Mesodermal cell (in vitro differentiated cells): ENCODE measurements at regions not wholly inside any gene's neighbourhood (a gene's known extent, or its start where the extent isn't known, plus 50 kb on each side); places are given as distances from the start of the nearest gene placed in this dataset.
A peak's percentile ranks its signal among the peaks of the same experiment; 100 is the strongest.

ENCODE experiments used
- H3K27ac ChIP-seq: 2 replicates; pipeline ENCODE4 v1.7.0; 2013; ENCODE audit warnings: mild to moderate bottlenecking, low read depth, low read length, moderate library complexity; ENCODE audit not compliant: severe bottlenecking
- H3K36me3 ChIP-seq: 2 replicates; pipeline ENCODE4 v1.7.1; 2013; ENCODE audit warnings: mild to moderate bottlenecking, low read length, moderate library complexity; ENCODE audit not compliant: control insufficient read depth, insufficient read depth
- H3K4me1 ChIP-seq: one replicate; pipeline ENCODE4 v1.7.1; 2013; ENCODE audit warnings: mild to moderate bottlenecking, low read length; ENCODE audit not compliant: insufficient read depth, control insufficient read depth, poor library complexity, severe bottlenecking
- H3K4me3 ChIP-seq: 2 replicates; pipeline ENCODE4 v1.7.0; 2013; ENCODE audit warnings: low read length, control low read depth, mild to moderate bottlenecking; ENCODE audit not compliant: insufficient read depth, poor library complexity, severe bottlenecking; ENCODE audit errors: extremely low read depth
- H3K9me3 ChIP-seq: 2 replicates; pipeline ENCODE4 v1.7.1; 2013; ENCODE audit warnings: mild to moderate bottlenecking, low read length, moderate library complexity; ENCODE audit not compliant: control insufficient read depth
- WGBS, 2 experiments: methylation state at CpG; one replicate each; pipeline ENCODE4 v1.1.5; 2013; ENCODE audit warnings: missing lambda C conversion rate in 2 of 2; ENCODE audit not compliant: insufficient coverage in 2 of 2; 5-methylcytosine and 5-hydroxymethylcytosine counted together

DNA sequence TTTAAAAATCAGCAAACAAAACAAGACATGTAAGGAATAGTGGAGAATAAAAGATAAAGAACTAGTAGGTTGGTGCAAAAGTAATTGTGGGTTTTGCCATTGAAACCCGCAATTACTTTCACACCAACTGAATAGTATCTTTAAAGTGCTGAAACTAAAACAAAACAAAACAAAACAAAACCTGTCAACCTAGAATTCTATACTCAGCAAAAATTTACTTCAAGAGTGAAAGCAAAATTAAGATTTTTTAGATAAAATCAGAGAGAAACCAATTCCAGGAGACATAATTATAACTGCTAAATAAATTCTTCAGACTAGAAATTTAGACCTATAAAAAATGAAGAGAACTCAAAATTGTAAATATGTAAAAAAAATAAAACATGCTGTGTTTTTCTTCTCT lies 114.0 kb upstream of the TSPAN2 start:
- Histone ChIP-seq H3K4me1 (no peaks in the 10 kb centered on the region), H3K9me3 (no peaks in the 10 kb centered on the region), H3K36me3 (no peaks in the 10 kb centered on the region), H3K4me3 (no peak overlapping the region), H3K27ac (no peak overlapping the region)
- WGBS, 2 experiments: no CpG with 5 or more reads among the region's 1 CpG

DNA sequence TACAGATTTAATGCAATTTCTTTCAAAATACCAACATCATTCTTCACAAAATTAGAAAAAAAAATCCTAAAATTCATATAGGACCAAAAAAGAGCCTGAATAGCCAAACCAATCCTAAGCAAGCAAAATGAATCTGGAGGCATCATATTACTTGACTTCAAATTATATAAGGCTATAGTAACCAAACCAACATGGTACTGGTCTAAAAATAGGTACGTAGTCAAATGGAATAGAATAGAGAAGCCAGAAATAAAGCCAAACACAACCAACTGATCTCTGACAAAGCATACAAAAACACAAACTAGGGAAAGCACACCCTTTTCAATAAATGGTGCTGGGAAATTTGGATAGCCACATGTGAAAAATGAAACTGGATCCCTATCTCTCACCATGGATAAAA lies 112.3 kb upstream of the TSPAN2 start:
- Histone ChIP-seq H3K4me3 (no peak overlapping the region), H3K9me3 (no peaks in the 10 kb centered on the region), H3K27ac (no peak overlapping the region), H3K4me1 (no peaks in the 10 kb centered on the region), H3K36me3 (no peaks in the 10 kb centered on the region)
- WGBS, 2 experiments: 80% methylated on average over 1 of the region's 1 CpG; no CpG with 5 or more reads in 1 of the 2 experiments

DNA sequence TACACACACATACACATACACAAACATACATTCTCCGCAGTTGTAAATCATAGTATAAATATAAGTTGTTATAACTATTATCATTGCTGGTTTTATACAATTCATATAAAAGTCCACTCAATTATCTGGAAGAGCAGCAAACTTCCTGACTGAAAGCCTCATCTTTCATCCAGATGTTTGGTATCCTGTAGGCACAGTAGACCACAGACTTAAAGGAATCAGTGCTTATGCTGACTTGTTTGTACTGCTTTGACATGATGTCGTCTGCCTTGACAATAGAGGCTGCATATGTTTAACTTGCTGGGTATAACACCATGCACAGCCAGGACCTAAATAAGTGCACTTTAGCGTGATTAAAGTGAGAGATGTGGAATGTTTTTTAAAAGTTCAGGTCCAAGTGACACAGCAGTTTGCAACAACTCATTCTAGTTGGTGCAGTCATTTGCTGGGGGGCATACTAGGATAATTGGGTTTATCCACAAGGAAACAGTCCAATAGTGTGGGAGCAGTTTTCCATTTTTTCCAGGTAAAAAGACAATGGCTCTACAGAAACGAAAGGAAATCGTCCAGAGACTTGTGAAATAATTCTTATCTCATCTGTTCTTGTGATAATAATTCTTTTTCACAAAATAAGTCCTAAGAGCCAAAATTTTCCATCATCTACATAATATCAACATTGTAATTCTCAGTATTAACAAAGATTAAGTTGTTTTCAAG lies 110.3 kb upstream of the TSPAN2 start:
- H3K27ac ChIP-seq: no peak overlapping the region
- no peaks in the 10 kb centered on the region for H3K9me3 ChIP-seq
- H3K4me1 ChIP-seq: no peaks in the 10 kb centered on the region
- 93 to 100% methylated on average over 2 of the region's 5 CpGs for WGBS, 2 experiments
- H3K4me3 ChIP-seq: no peak overlapping the region
- no peaks in the 10 kb centered on the region for H3K36me3 ChIP-seq

DNA sequence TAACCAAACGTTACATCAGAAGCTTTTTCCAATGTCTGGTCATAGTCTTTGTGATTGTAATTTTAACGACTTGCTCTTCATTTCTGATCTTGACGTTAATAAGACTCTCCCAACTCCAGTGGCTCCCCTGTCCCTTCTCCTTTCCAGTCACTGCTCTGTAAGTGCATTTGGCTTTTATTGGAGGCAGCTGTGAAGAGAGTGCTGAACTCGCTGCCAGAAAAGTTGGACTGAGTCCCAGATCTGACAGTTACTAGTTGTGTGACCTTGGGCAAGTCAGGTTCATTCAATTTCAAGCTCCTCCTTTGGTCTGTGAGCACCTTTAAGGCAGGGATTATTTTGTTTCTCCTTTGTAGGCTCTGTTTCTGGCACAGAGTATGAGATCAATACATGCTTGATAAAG lies 109.6 kb upstream of the TSPAN2 start:
- H3K4me3 ChIP-seq: no peak overlapping the region
- H3K36me3 ChIP-seq: no peaks in the 10 kb centered on the region
- peaks cover 3% of the 10 kb centered on the region for H3K4me1 ChIP-seq
- no peaks in the 10 kb centered on the region for H3K9me3 ChIP-seq
- H3K27ac ChIP-seq: no peak overlapping the region
- 88% methylated on average over 1 of the region's 4 CpGs; no CpG with 5 or more reads in 1 of the 2 experiments for WGBS, 2 experiments

DNA sequence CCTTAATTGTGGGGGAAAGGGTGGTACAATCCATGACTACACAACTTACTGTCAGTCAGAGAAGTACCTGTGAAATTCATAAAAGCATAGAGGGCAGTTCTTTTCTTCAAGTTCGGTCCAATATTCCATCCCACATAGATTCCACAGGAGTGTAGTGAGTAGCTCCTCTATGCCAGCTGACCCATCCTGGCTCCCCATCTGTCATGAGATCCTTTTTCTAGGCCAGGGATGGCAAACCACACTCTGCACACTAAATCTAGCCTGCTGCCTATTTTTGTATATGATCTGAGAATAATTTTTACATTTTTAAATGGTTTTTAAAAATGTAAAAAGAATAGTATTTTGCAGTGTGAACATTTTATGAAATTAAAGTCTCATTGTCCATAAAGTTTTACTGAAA lies 107.0 kb upstream of the TSPAN2 start:
- Histone ChIP-seq H3K4me1 (peaks cover 9% of the 10 kb centered on the region), H3K9me3 (no peaks in the 10 kb centered on the region), H3K4me3 (no peak overlapping the region), H3K36me3 (no peaks in the 10 kb centered on the region), H3K27ac (no peak overlapping the region)
- 100% methylated on average over 1 of the region's 1 CpG; no CpG with 5 or more reads in 1 of the 2 experiments for WGBS, 2 experiments

DNA sequence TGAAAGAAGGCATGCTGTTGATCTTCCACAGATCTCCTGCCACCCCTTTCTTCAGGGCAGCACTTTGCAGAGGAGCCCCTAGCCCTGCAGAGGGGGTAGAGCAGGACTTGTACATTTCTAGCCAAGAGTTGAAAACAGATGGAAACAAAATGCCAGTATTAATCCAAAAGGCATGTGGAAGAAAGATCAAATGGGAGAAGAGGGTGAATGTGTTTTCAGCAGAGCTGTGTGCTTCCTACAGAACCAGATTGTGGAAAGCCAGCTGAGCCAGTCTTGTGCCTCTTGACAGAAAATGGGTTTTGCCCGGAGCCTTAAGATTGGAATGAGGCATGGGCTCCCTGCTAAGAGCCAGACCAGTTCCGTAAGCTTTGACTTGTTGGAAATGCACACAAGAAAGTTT lies 105.2 kb upstream of the TSPAN2 start:
- Histone ChIP-seq H3K4me3 (no peak overlapping the region), H3K36me3 (no peaks in the 10 kb centered on the region), H3K9me3 (no peaks in the 10 kb centered on the region), H3K27ac (no peak overlapping the region), H3K4me1 (peaks cover 25% of the 10 kb centered on the region)
- 0% methylated on average over 2 of the region's 2 CpGs; no CpG with 5 or more reads in 1 of the 2 experiments for WGBS, 2 experiments

DNA sequence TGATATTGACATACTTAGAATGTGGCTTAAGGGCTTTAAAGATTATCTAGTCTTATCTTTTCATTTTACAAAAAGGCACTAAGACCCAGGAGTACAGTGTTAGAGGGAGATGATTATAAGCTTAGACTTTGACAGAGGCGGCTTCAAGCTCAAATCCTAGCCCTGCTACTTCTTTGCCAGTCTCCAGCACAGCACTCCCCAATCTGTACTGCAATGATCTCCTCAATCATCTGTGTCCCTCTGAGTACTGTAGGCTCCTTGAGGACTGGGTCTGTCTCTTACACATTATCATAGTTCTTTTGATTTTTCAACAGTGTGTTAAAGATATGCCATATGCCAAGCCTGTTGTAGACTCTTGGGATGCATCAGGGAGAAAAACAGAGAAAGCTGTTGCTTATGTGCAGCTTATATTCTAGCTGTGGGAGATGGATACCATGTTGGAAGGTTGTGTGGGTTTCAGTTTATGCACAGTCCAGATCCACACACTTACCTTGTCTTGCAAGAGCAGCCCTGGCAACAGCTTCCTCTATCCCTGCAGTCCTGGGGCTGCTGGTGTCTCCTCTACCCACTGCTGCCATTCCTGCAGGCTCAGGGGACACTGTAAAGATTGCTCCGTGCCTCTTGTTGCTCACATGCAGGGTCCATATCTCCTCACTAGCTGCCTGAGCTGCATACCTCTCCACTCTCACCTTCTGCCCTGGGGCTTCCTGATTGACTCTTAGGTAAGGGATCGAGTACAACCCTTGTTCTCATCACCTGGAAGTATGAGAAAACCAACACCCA lies 103.9 kb upstream of the TSPAN2 start:
- no peak overlapping the region for H3K27ac ChIP-seq
- H3K36me3 ChIP-seq: no peaks in the 10 kb centered on the region
- peaks cover 37% of the 10 kb centered on the region for H3K4me1 ChIP-seq
- H3K4me3 ChIP-seq: no peak overlapping the region
- H3K9me3 ChIP-seq: no peaks in the 10 kb centered on the region
- WGBS, 2 experiments: 75 to 93% methylated on average over 2 of the region's 3 CpGs

DNA sequence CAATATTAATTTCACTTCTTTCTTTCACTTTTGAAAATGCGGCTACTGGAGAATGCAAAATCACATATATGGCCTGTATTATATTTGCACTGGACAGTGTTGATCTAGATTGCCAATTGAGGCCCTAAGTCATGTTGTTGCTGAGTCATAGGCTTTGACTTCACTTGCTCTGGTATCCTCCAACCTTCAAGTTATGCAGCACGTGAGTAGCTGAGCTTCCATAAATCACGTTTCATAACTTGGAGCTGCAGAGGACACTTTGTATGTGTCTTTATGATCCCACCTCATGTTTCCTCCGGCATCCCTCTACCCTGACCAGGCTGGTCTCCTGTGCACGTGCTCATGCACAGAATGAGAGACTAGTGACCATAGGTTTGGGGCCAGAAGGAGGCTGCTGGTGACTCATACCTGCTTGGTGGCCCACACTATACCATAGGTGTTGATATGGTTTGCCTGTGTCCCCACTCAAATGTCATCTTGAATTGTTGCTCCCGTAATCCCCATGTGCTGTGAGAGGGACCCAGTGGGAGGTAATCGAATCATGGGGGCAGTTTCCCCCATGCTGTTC lies 103.0 kb upstream of the TSPAN2 start:
- Histone ChIP-seq H3K9me3 (no peaks in the 10 kb centered on the region), H3K4me1 (peaks cover 37% of the 10 kb centered on the region), H3K36me3 (no peaks in the 10 kb centered on the region), H3K27ac (no peak overlapping the region), H3K4me3 (no peak overlapping the region)
- WGBS, 2 experiments: 84 to 92% methylated on average over 2 to 5 of the region's 7 CpGs

DNA sequence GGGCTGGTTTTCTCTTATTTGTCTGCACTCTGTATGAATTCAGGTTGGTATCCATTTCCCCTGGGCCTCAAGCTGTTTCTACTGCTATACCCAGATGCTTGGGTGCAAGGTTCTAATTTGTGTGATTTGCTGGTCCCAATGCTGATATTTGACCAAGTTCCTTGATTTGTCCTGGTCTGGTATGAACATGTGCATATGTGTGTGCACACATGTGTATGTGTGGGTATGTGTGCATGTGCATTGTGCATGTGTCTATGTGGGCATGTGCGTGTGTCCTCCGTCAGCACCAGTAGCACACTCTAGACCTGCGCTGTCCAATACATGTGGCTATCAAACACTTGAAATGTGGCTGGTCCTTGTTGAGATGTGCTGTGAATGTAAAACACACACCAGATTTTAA lies 102.4 kb upstream of the TSPAN2 start:
- no peak overlapping the region for H3K27ac ChIP-seq
- peaks cover 37% of the 10 kb centered on the region for H3K4me1 ChIP-seq
- H3K36me3 ChIP-seq: no peaks in the 10 kb centered on the region
- 93 to 100% methylated on average over 2 to 3 of the region's 3 CpGs for WGBS, 2 experiments
- H3K4me3 ChIP-seq: no peak overlapping the region
- no peaks in the 10 kb centered on the region for H3K9me3 ChIP-seq

DNA sequence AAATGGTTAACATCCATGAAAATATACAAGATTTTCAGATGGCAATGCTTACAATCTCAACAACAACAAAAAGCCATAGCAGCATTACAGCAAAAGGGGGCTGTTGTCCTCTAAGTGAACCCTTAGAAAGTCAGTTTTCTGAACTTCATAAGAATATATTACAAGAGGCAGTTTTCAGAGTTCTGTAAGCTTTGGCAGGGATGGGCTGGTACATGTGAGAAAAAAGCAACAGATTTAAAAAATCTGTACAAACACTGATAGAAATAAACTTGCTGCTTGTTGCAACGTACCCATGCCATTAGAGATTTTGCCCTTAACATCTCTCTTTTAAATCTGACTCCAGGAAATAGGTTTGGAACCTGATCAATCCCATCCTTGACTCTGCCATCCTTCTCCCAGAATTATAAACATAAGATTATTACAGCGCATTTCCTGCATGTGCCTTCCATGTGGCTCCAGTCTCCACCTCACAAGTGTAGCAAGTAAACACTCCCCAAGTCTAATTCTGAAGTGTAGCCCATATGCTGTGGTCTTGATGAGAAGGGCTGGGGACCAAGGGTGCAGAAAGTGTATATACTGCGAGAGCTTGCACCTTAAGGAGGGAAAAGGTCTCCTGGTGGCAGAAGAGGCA lies 101.4 kb upstream of the TSPAN2 start:
- H3K4me1 ChIP-seq: peaks cover 37% of the 10 kb centered on the region
- 89 to 91% methylated on average over 1 of the region's 3 CpGs for WGBS, 2 experiments
- peak overlapping the region; percentile 78 for H3K27ac ChIP-seq
- no peaks in the 10 kb centered on the region for H3K36me3 ChIP-seq
- no peaks in the 10 kb centered on the region for H3K9me3 ChIP-seq
- no peak overlapping the region for H3K4me3 ChIP-seq
